SKM-1 (cell line): ENCODE measurements at regions not wholly inside any gene's neighbourhood (a gene's known extent, or its start where the extent isn't known, plus 50 kb on each side); places are given as distances from the start of the nearest gene placed in this dataset.

Experiments
- DNase-seq: peaks from one replicate; lab custom pipeline; 2025; ENCODE audit not compliant: unreplicated experiment; lab: John Stamatoyannopoulos, UW

- no peak for DNase-seq
These were observed 104.1 kb downstream of the DIRAS2 start for GRCh38 chr9:90538566-90538965.

- DNase-seq: no peak
These were observed 103.3 kb downstream of the DIRAS2 start for GRCh38 chr9:90539286-90539685.

- no peak for DNase-seq
These were observed 101.9 kb downstream of the DIRAS2 start for GRCh38 chr9:90540734-90541133.

GRCh38 chr9:90544488-90544887 is 98.1 kb downstream of the DIRAS2 start:
- DNase-seq: no peak

GRCh38 chr9:90546200-90546599 is 96.4 kb downstream of the DIRAS2 start:
- DNase-seq: no peak

GRCh38 chr9:90547896-90548295 is 94.7 kb downstream of the DIRAS2 start:
- no peak for DNase-seq

GRCh38 chr9:90552317-90552716 is 90.3 kb downstream of the DIRAS2 start:
- DNase-seq: no peak

GRCh38 chr9:90555351-90556057 is 87.1 kb downstream of the DIRAS2 start:
- no peak for DNase-seq

GRCh38 chr9:90556897-90557675 is 85.5 kb downstream of the DIRAS2 start:
- no peak for DNase-seq

- DNase-seq: no peak
These were observed 83.2 kb downstream of the DIRAS2 start for GRCh38 chr9:90559075-90560073.
